Spleen (tissue), 11 donors: ENCODE measurements at regions not wholly inside any gene's neighbourhood (a gene's known extent, or its start where the extent isn't known, plus 50 kb on each side); places are given as distances from the start of the nearest gene placed in this dataset.

ENCODE experiments used
- DNase-seq: peaks from one replicate; pipeline ENCODE4 v3.0.0-alpha.2; 2020
- H3K27ac ChIP-seq, 8 donors: fragments of 200-600 bp; sonication (generic) in 7 of 8; 1 replicate in 4 of 8; 2 replicates in 4 of 8; pipeline versions ENCODE4 v1.5.0 to v1.8.0; 2016 to 2021; ENCODE audit warnings: inconsistent platforms in 4 of 8, mild to moderate bottlenecking in 4 of 8, moderate library complexity in 1 of 8
- H3K27me3 ChIP-seq, 7 donors: fragments of 200-600 bp; sonication (generic) in 6 of 7; replicated peaks in 1 of 7; 1 replicate in 4 of 7; 2 replicates in 3 of 7; pipeline versions ENCODE4 v1.5.0 to v1.8.0; 2016 to 2021; ENCODE audit warnings: inconsistent platforms in 3 of 7, mild to moderate bottlenecking in 1 of 7
- H3K36me3 ChIP-seq, 6 donors: fragments of 200-600 bp; sonication (generic) in 5 of 6; 1 replicate in 4 of 6; 2 replicates in 2 of 6; pipeline versions ENCODE4 v1.5.0 to v1.8.0; 2016 to 2021; ENCODE audit warnings: inconsistent platforms in 2 of 6
- H3K4me1 ChIP-seq, 6 donors: fragments of 200-600 bp; sonication (generic) in 5 of 6; 1 replicate in 3 of 6; 2 replicates in 3 of 6; pipeline versions ENCODE4 v1.5.0 to v1.8.0; 2016 to 2021; ENCODE audit warnings: inconsistent platforms in 3 of 6
- H3K4me3 ChIP-seq, 8 donors: fragments of 200-600 bp; sonication (generic) in 7 of 8; 1 replicate in 4 of 8; 2 replicates in 4 of 8; pipeline versions ENCODE4 v1.5.0 to v1.8.0; 2016 to 2021; ENCODE audit warnings: inconsistent platforms in 4 of 8, mild to moderate bottlenecking in 4 of 8, moderate library complexity in 2 of 8
- H3K9me3 ChIP-seq, 8 donors: fragments of 200-600 bp; sonication (generic) in 7 of 8; 1 replicate in 4 of 8; 2 replicates in 4 of 8; pipeline versions ENCODE4 v1.5.0 to v1.8.0; 2016 to 2021; ENCODE audit warnings: inconsistent platforms in 4 of 8
- POLR2A ChIP-seq, 3 donors: fragments of 450-650 bp; IDR thresholded peaks; one replicate each; pipeline ENCODE4 v1.5.1; 2017; ENCODE audit warnings: antibody characterized with exemption in 3 of 3, mild to moderate bottlenecking in 1 of 3
- POLR2AphosphoS5 ChIP-seq, 3 donors: sonication (generic); formaldehyde crosslinking; IDR thresholded peaks; one replicate each; pipeline ENCODE4 v1.5.1; 2017; ENCODE audit warnings: antibody characterized with exemption in 3 of 3
- whole genome bisulfite sequencing, 5 donors: extraction: QIAGEN DNeasy Blood & Tissue Kit in 3 of 5; methylation state at CpG; one replicate each; pipeline versions ENCODE4 v1.1.5 to v1.1.7; 2013 to 2018; 5-methylcytosine and 5-hydroxymethylcytosine counted together
- intact Hi-C: fragments of 100-400 bp; cut with DNase I; formaldehyde crosslinking; loops from one replicate; pipeline ENCODE4 v1.15.0; 2023; ENCODE audit warnings: low total_unique reads
- TF ChIP-seq, protein P1 (sequence below), 11 experiments: fragments of 200-600 bp in 7 of 11; fragments of 450-650 bp in 4 of 11; sonication (generic) in 4 of 11; IDR thresholded peaks in 8 of 11; conservative IDR thresholded peaks in 3 of 11; 1 replicate in 7 of 11; 2 replicates in 4 of 11; pipeline versions ENCODE4 v1.4.0 to v1.8.0; 2016 to 2021; ENCODE audit warnings: antibody characterized with exemption in 11 of 11, inconsistent platforms in 4 of 11, mild to moderate bottlenecking in 1 of 11
- donor health status: healthy with polysubstance abuse.
- donor health status: DM: no; HTN: no; CAD: no; lungs with moderate emphysema.
- donor health status: DM: no; HTN: no; CAD: no.
- donor health status: Bipolar disorder and iron deficiency.
- donor health status: healthy.
- donor health status: DM: no; HTN: no; CAD: no.
- donor health status: DM: yes; HTN: yes; CAD: no.

DNA sequence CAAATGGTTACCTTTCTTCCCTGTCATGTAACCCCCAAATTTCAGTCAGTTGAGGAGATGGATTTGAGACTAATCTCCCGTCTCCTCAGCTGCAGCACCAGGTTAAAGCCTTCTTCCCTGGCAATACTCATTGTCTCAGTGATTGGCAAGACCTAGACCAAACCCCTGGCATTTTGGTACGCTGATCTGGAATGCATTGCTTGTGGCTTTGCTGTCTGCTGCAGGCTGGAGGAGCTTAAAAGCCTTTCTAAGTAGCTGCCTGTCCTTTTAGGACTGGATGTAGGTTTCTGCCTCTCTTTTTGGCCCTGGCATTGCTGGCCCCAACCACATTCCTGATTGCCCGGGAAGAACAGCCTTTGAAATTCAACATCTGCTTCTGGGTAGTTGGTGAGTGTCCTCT, 729.6 kb upstream of the GJE1 start:
- Histone ChIP-seq H3K9me3 (peaks cover 0 to 17% (median 14%) of the 10 kb centered on the region in 8 donors), H3K4me3 (no peak overlapping the region), H3K27me3 (no peaks in the 10 kb centered on the region), H3K36me3 (no peaks in the 10 kb centered on the region), H3K4me1 (peaks cover 0 to 3% (median 0%) of the 10 kb centered on the region in 6 donors), H3K27ac (peak overlapping the region in 2 of 8 donors; percentile 5 to 32)
- intact Hi-C loops: no loop called here
- TF ChIP-seq POLR2AphosphoS5 (IDR thresholded peaks at IDR 0.05) (no peak), POLR2A (IDR thresholded peaks at IDR 0.05) (no peak)
- TF ChIP-seq, protein P1, sequence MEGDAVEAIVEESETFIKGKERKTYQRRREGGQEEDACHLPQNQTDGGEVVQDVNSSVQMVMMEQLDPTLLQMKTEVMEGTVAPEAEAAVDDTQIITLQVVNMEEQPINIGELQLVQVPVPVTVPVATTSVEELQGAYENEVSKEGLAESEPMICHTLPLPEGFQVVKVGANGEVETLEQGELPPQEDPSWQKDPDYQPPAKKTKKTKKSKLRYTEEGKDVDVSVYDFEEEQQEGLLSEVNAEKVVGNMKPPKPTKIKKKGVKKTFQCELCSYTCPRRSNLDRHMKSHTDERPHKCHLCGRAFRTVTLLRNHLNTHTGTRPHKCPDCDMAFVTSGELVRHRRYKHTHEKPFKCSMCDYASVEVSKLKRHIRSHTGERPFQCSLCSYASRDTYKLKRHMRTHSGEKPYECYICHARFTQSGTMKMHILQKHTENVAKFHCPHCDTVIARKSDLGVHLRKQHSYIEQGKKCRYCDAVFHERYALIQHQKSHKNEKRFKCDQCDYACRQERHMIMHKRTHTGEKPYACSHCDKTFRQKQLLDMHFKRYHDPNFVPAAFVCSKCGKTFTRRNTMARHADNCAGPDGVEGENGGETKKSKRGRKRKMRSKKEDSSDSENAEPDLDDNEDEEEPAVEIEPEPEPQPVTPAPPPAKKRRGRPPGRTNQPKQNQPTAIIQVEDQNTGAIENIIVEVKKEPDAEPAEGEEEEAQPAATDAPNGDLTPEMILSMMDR (IDR thresholded peaks at IDR 0.05 in 8 of 11, conservative IDR thresholded peaks at IDR 0.05 in 3 of 11): no peak
- DNase-seq: no peak
- WGBS, 5 donors: 81 to 91% (median 86%) methylated on average over 3 of the region's 3 CpGs

DNA sequence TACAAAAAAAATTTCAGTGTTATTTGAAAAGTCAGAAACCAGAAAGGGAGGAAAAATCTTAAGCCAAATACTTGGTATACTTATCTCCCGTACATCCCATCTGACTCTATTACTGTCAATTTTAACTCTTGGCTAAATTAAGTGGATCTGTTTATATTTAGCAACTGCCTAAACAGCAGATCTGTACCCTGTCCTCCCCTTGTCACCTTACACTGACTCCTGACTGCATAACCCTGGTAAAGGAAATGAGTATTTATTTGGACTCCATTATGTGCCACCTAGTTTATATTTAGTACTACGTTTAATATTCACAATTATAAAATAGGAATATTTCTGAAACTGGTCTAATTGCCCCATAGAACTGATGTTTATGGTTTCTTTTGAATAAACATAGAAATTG, 730.2 kb upstream of the GJE1 start:
- Histone ChIP-seq H3K4me1 (peaks cover 0 to 3% (median 0%) of the 10 kb centered on the region in 6 donors), H3K27ac (peak overlapping the region in 2 of 8 donors; percentile 5 to 15), H3K36me3 (no peaks in the 10 kb centered on the region), H3K4me3 (no peak overlapping the region), H3K27me3 (no peaks in the 10 kb centered on the region), H3K9me3 (peaks cover 0 to 10% (median 8%) of the 10 kb centered on the region in 8 donors)
- DNase-seq: no peak
- 63 to 74% (median 69%) methylated on average over 2 of the region's 2 CpGs for WGBS, 5 donors
- TF ChIP-seq, protein P1 (IDR thresholded peaks at IDR 0.05 in 8 of 11, conservative IDR thresholded peaks at IDR 0.05 in 3 of 11): no peak
- TF ChIP-seq POLR2A (IDR thresholded peaks at IDR 0.05): no peak
- no peak for TF ChIP-seq POLR2AphosphoS5 (IDR thresholded peaks at IDR 0.05)
- intact Hi-C loops: no loop called here

DNA sequence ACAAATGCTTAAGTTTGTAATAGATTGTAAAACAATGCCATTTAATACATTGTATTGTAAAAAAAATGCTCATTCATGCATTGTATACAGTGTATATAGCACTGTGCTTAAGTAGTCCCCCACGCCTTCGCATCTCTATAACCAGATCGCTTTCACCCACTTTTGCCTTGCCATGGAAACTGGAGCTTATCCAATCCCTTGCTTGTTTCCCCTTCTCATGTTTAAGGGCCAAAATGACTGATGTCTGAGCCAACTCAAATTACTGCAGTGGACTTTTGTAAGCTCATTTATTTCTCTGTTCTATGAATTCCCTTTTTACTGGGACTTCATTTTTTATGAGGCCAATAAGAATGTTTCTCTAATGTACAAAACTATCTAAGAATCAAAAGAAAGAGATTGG, 730.9 kb upstream of the GJE1 start:
- H3K27ac ChIP-seq: peak overlapping the region in 1 of 8 donors; percentile 15
- peaks cover 0 to 4% (median 2%) of the 10 kb centered on the region in 8 donors for H3K9me3 ChIP-seq
- no peaks in the 10 kb centered on the region for H3K36me3 ChIP-seq
- intact Hi-C loops: no loop called here
- no peak for TF ChIP-seq POLR2AphosphoS5 (IDR thresholded peaks at IDR 0.05)
- TF ChIP-seq POLR2A (IDR thresholded peaks at IDR 0.05): no peak
- TF ChIP-seq, protein P1 (IDR thresholded peaks at IDR 0.05 in 8 of 11, conservative IDR thresholded peaks at IDR 0.05 in 3 of 11): no peak
- no peak for DNase-seq
- 86 to 97% (median 90%) methylated on average over 3 of the region's 3 CpGs for WGBS, 5 donors
- H3K4me1 ChIP-seq: peaks cover 0 to 3% (median 0%) of the 10 kb centered on the region in 6 donors
- H3K27me3 ChIP-seq: no peaks in the 10 kb centered on the region
- H3K4me3 ChIP-seq: no peak overlapping the region

DNA sequence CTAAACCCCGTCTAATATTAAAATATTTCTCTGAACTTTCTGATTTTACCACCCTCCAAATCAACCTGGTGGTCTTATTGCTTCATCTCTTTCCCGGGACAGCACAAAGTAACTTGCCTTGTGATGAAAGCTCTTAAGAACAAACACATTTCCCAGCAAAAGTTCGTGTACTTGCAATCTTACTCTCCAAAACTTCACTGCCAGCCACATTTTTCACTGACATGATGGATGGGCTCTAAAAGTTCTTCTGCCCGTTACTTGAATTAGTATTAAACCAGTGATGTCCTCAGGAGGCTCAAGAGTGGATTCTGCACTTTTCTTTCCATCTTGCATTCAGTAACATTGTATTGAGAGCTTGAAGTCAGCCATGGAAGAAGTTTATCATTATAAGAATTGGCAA, 731.6 kb upstream of the GJE1 start:
- H3K4me1 ChIP-seq: peaks cover 0 to 3% (median 0%) of the 10 kb centered on the region in 6 donors
- intact Hi-C loops: no loop called here
- no peaks in the 10 kb centered on the region for H3K36me3 ChIP-seq
- DNase-seq: no peak
- no peak overlapping the region for H3K4me3 ChIP-seq
- TF ChIP-seq POLR2AphosphoS5 (IDR thresholded peaks at IDR 0.05): no peak
- no peak for TF ChIP-seq POLR2A (IDR thresholded peaks at IDR 0.05)
- TF ChIP-seq, protein P1 (IDR thresholded peaks at IDR 0.05 in 8 of 11, conservative IDR thresholded peaks at IDR 0.05 in 3 of 11): no peak
- H3K9me3 ChIP-seq: no peaks in the 10 kb centered on the region
- no peaks in the 10 kb centered on the region for H3K27me3 ChIP-seq
- 61 to 86% (median 70%) methylated on average over 4 of the region's 4 CpGs for WGBS, 5 donors
- no peak overlapping the region for H3K27ac ChIP-seq
